Stomach (tissue), 8 donors: ENCODE measurements at regions not wholly inside any gene's neighbourhood (a gene's known extent, or its start where the extent isn't known, plus 50 kb on each side); places are given as distances from the start of the nearest gene placed in this dataset.

Source experiments
- DNase-seq, 2 donors: peaks; one replicate each; pipeline versions ENCODE4 v3.0.0 to v3.0.0-alpha.2; 2013 to 2019
- H3K27ac ChIP-seq, 5 donors: fragments of 200-600 bp in 4 of 5; sonication (generic) in 4 of 5; one replicate each; pipeline ENCODE4 v1.5.1; 2013 to 2019; ENCODE audit warnings: mild to moderate bottlenecking in 1 of 5, moderate library complexity in 1 of 5
- H3K27me3 ChIP-seq, 3 donors: fragments of 200-600 bp; sonication (generic); one replicate each; pipeline ENCODE4 v1.5.1; 2017 to 2019; ENCODE audit warnings: mixed run types in 1 of 3
- H3K36me3 ChIP-seq, 4 donors: fragments of 200-600 bp; sonication (generic); 1 replicate in 3 of 4; 2 replicates in 1 of 4; pipeline ENCODE4 v1.5.1; 2016 to 2019
- H3K4me1 ChIP-seq, 4 donors: fragments of 200-600 bp; sonication (generic); one replicate each; pipeline ENCODE4 v1.5.1; 2016 to 2019
- H3K4me3 ChIP-seq, 4 donors: fragments of 200-600 bp; sonication (generic) in 3 of 4; one replicate each; pipeline ENCODE4 v1.5.1; 2016 to 2019; ENCODE audit warnings: mild to moderate bottlenecking in 1 of 4
- H3K9me3 ChIP-seq, 4 donors: fragments of 200-600 bp; sonication (generic); one replicate each; pipeline ENCODE4 v1.5.1; 2016 to 2019
- CTCF ChIP-seq, 7 experiments: fragments of 450-650 bp in 4 of 7; fragments of 200-600 bp in 3 of 7; sonication (generic) in 3 of 7; IDR thresholded peaks; one replicate each; pipeline ENCODE4 v1.5.1; 2016 to 2019; ENCODE audit warnings: antibody characterized with exemption in 7 of 7, control low read depth in 2 of 7, mild to moderate bottlenecking in 1 of 7
- EP300 ChIP-seq: sonication (generic); formaldehyde crosslinking; IDR thresholded peaks from one replicate; pipeline ENCODE4 v1.6.1; 2017; ENCODE audit warnings: antibody characterized with exemption
- POLR2A ChIP-seq, 4 donors: fragments of 450-650 bp; IDR thresholded peaks; one replicate each; pipeline ENCODE4 v1.6.1; 2016; ENCODE audit warnings: antibody characterized with exemption in 4 of 4, control low read depth in 2 of 4, mild to moderate bottlenecking in 1 of 4, moderate library complexity in 1 of 4
- POLR2AphosphoS5 ChIP-seq, 3 donors: sonication (generic); formaldehyde crosslinking; IDR thresholded peaks; one replicate each; pipeline ENCODE4 v1.6.1; 2016; ENCODE audit warnings: antibody characterized with exemption in 3 of 3
- WGBS, 5 donors: extraction: QIAGEN DNeasy Blood & Tissue Kit in 3 of 5; methylation state at CpG; one replicate each; pipeline versions ENCODE4 v1.1.5 to v1.1.7; 2013 to 2018; 5-methylcytosine and 5-hydroxymethylcytosine counted together
- intact Hi-C: fragments of 100-400 bp; cut with DNase I; formaldehyde crosslinking; loops from one replicate; pipeline ENCODE4 v1.15.1; 2023; ENCODE audit warnings: low total_unique reads
- donor health status: healthy with polysubstance abuse.
- donor health status: Bipolar disorder and iron deficiency.
- donor health status: healthy.

DNA sequence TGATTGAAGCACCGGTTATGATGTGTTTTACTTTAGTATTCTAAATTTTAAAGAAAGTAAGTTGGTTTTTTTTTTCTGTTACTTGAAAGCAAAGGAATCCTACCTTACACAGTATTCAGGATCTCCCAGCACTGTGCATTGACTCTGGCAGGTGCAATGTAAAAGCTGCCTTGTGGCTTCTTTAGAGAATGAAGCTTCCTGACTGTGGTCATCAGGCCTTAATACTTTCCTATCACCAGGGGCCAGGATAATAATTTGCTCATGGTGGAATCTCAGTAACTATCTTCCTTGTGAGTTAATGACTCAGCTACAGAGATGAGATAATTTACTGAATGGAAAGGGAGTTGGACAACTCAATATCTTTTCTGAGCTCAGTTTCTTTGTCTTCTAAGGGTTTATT is 435.5 kb upstream of the ZNF608 start:
- H3K9me3 ChIP-seq: no peaks in the 10 kb centered on the region
- no peak for DNase-seq
- TF ChIP-seq CTCF (IDR thresholded peaks at IDR 0.05) (no peak), EP300 (no peak), POLR2AphosphoS5 (IDR thresholded peaks at IDR 0.05) (no peak), POLR2A (IDR thresholded peaks at IDR 0.05) (no peak)
- intact Hi-C loops: no loop called here
- no peaks in the 10 kb centered on the region for H3K27me3 ChIP-seq
- H3K4me1 ChIP-seq: no peaks in the 10 kb centered on the region
- WGBS, 5 donors: 92 to 100% (median 97%) methylated on average over 1 of the region's 1 CpG
- H3K4me3 ChIP-seq: no peak overlapping the region
- H3K36me3 ChIP-seq: no peaks in the 10 kb centered on the region
- H3K27ac ChIP-seq: no peak overlapping the region

GRCh38 chr5:125185740-125186139 is 439.3 kb upstream of the ZNF608 start:
- H3K4me1 ChIP-seq: no peaks in the 10 kb centered on the region
- WGBS, 5 donors: 89 to 100% (median 95%) methylated on average over 1 of the region's 1 CpG
- intact Hi-C loops: no loop called here
- H3K27me3 ChIP-seq: no peaks in the 10 kb centered on the region
- no peak overlapping the region for H3K27ac ChIP-seq
- H3K9me3 ChIP-seq: no peaks in the 10 kb centered on the region
- H3K4me3 ChIP-seq: no peak overlapping the region
- no peaks in the 10 kb centered on the region for H3K36me3 ChIP-seq
- no peak for TF ChIP-seq POLR2AphosphoS5 (IDR thresholded peaks at IDR 0.05)
- TF ChIP-seq POLR2A (IDR thresholded peaks at IDR 0.05): no peak
- TF ChIP-seq EP300: no peak
- no peak for TF ChIP-seq CTCF (IDR thresholded peaks at IDR 0.05)
- DNase-seq: no peak

- H3K36me3 ChIP-seq: no peaks in the 10 kb centered on the region
- 67 to 83% (median 79%) methylated on average over 4 of the region's 4 CpGs for WGBS, 5 donors
- intact Hi-C loops: no loop called here
- no peak overlapping the region for H3K4me3 ChIP-seq
- H3K4me1 ChIP-seq: no peaks in the 10 kb centered on the region
- H3K9me3 ChIP-seq: no peaks in the 10 kb centered on the region
- H3K27ac ChIP-seq: no peak overlapping the region
- no peak for DNase-seq
- no peaks in the 10 kb centered on the region for H3K27me3 ChIP-seq
- TF ChIP-seq CTCF (IDR thresholded peaks at IDR 0.05) (no peak), POLR2A (IDR thresholded peaks at IDR 0.05) (no peak), POLR2AphosphoS5 (IDR thresholded peaks at IDR 0.05) (no peak), EP300 (no peak)
Measured at GRCh38 chr5:125186911-125187375, 440.5 kb upstream of the ZNF608 start.

DNA sequence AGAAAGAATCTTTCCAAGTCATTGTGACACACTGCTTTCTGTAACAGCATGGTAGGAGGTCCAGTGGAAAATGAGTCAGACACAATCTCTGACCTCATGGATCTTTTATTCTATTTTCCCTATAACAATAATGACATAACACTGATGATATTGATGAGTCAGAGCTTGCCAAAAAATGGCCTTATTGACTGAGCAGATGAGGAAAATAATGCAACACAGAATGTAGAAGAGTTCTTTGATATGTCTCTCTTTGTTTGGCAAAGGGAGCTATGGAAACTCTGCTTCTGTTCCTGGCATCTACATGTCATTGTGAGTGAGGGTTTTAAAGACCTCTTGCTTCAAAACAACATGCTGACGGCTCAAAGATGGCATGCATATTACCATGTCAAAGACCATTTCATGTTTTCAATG is 443.1 kb upstream of the ZNF608 start:
- H3K36me3 ChIP-seq: no peaks in the 10 kb centered on the region
- no peak overlapping the region for H3K4me3 ChIP-seq
- H3K27me3 ChIP-seq: no peaks in the 10 kb centered on the region
- 75 to 91% (median 82%) methylated on average over 1 of the region's 1 CpG for WGBS, 5 donors
- DNase-seq: no peak
- TF ChIP-seq CTCF (IDR thresholded peaks at IDR 0.05): no peak
- no peak for TF ChIP-seq POLR2AphosphoS5 (IDR thresholded peaks at IDR 0.05)
- TF ChIP-seq POLR2A (IDR thresholded peaks at IDR 0.05): no peak
- H3K4me1 ChIP-seq: no peaks in the 10 kb centered on the region
- no peak overlapping the region for H3K27ac ChIP-seq
- intact Hi-C loops: no loop called here
- H3K9me3 ChIP-seq: no peaks in the 10 kb centered on the region
